ENCODE measurements at regions not wholly inside any gene's neighbourhood (a gene's known extent, or its start where the extent isn't known, plus 50 kb on each side); places are given as distances from the start of the nearest gene placed in this dataset.

DNA sequence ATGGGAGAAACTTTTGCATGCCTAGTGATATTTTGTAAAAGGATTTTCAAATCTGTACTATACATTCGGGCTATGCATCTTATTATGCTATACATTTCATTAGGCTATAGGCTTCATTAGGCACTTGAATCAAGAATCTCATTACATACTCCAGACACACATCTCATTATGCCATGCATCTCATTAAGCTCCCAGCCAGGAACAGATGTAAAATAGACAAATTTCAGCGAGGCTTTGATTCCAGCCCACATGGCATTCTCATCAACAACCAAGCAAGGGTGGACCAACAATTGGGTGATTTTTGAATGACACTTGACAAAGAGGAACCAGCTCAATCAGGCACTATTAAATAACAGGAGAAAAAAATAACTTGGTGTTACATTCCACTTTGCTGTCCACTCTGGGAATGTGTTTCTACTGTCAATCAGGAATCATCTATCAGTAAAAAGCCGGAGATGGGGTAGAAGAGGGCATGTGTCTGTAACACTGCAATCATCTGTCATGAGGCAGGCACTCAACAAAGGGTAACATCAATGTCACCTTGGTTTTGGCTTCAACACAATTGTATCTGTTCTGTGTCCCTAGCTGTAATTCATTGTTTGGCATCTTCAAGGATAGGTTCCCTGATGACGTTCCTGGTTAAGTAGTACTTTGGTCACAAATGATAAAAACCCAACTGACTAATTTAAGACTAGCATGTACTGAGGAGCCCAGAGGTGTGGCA, 498.6 kb downstream of the EPHA4 start:
- H3K36me3 ChIP-seq (ENCODE audit: control insufficient read depth, insufficient read depth, low read length), result no peaks in the 10 kb centered on the region
- H3K27ac ChIP-seq (ENCODE audit: low read depth, low read length, severe bottlenecking), result no peak overlapping the region
- H3K4me1 ChIP-seq (ENCODE audit: control insufficient read depth, insufficient read depth, low read length, poor library complexity, severe bottlenecking), result peaks cover 4% of the 10 kb centered on the region
- H3K4me3 ChIP-seq (ENCODE audit: extremely low read depth, insufficient read depth, low read length, poor library complexity, severe bottlenecking), result no peak overlapping the region
- peaks cover 13% of the 10 kb centered on the region for H3K9me3 ChIP-seq (ENCODE audit: control insufficient read depth, low read length)
- WGBS, 2 experiments (ENCODE audit: insufficient coverage in 2 of 2), result 88 to 96% methylated on average over 1 to 3 of the region's 4 CpGs

- Histone ChIP-seq H3K9me3 (ENCODE audit: control insufficient read depth, low read length) (peaks cover 13% of the 10 kb centered on the region), H3K4me3 (ENCODE audit: extremely low read depth, insufficient read depth, low read length, poor library complexity, severe bottlenecking) (no peak overlapping the region), H3K27ac (ENCODE audit: low read depth, low read length, severe bottlenecking) (no peak overlapping the region), H3K4me1 (ENCODE audit: control insufficient read depth, insufficient read depth, low read length, poor library complexity, severe bottlenecking) (peaks cover 4% of the 10 kb centered on the region), H3K36me3 (ENCODE audit: control insufficient read depth, insufficient read depth, low read length) (no peaks in the 10 kb centered on the region)
- WGBS, 2 experiments (ENCODE audit: insufficient coverage in 2 of 2), result 91 to 100% methylated on average over 1 of the region's 4 CpGs
Observed at GRCh38 chr2:221074238-221074637, 497.9 kb downstream of the EPHA4 start.

GRCh38 chr2:221075203-221075602, 496.9 kb downstream of the EPHA4 start:
- Histone ChIP-seq H3K27ac (ENCODE audit: low read depth, low read length, severe bottlenecking) (no peak overlapping the region), H3K4me3 (ENCODE audit: extremely low read depth, insufficient read depth, low read length, poor library complexity, severe bottlenecking) (no peak overlapping the region), H3K9me3 (ENCODE audit: control insufficient read depth, low read length) (peaks cover 13% of the 10 kb centered on the region), H3K4me1 (ENCODE audit: control insufficient read depth, insufficient read depth, low read length, poor library complexity, severe bottlenecking) (peaks cover 4% of the 10 kb centered on the region), H3K36me3 (ENCODE audit: control insufficient read depth, insufficient read depth, low read length) (no peaks in the 10 kb centered on the region)
- WGBS, 2 experiments (ENCODE audit: insufficient coverage in 2 of 2), result 75% methylated on average over 3 of the region's 3 CpGs; no CpG with 5 or more reads in 1 of the 2 experiments

- WGBS, 2 experiments (ENCODE audit: insufficient coverage in 2 of 2), result 87 to 92% methylated on average over 3 of the region's 3 CpGs
- H3K27ac ChIP-seq (ENCODE audit: low read depth, low read length, severe bottlenecking), result no peak overlapping the region
- H3K9me3 ChIP-seq (ENCODE audit: control insufficient read depth, low read length), result peaks cover under 1% of the 10 kb centered on the region
- no peak overlapping the region for H3K4me3 ChIP-seq (ENCODE audit: extremely low read depth, insufficient read depth, low read length, poor library complexity, severe bottlenecking)
- no peaks in the 10 kb centered on the region for H3K36me3 ChIP-seq (ENCODE audit: control insufficient read depth, insufficient read depth, low read length)
- H3K4me1 ChIP-seq (ENCODE audit: control insufficient read depth, insufficient read depth, low read length, poor library complexity, severe bottlenecking), result peaks cover 4% of the 10 kb centered on the region
Observed at GRCh38 chr2:221077251-221077650, 494.9 kb downstream of the EPHA4 start.

GRCh38 chr2:221077799-221078198, 494.3 kb downstream of the EPHA4 start:
- WGBS, 2 experiments (ENCODE audit: insufficient coverage in 2 of 2), result no CpG with 5 or more reads among the region's 3 CpGs
- Histone ChIP-seq H3K4me1 (ENCODE audit: control insufficient read depth, insufficient read depth, low read length, poor library complexity, severe bottlenecking) (peaks cover 4% of the 10 kb centered on the region), H3K36me3 (ENCODE audit: control insufficient read depth, insufficient read depth, low read length) (no peaks in the 10 kb centered on the region), H3K27ac (ENCODE audit: low read depth, low read length, severe bottlenecking) (no peak overlapping the region), H3K4me3 (ENCODE audit: extremely low read depth, insufficient read depth, low read length, poor library complexity, severe bottlenecking) (no peak overlapping the region), H3K9me3 (ENCODE audit: control insufficient read depth, low read length) (no peaks in the 10 kb centered on the region)

- Histone ChIP-seq H3K9me3 (ENCODE audit: control insufficient read depth, low read length) (no peaks in the 10 kb centered on the region), H3K4me1 (ENCODE audit: control insufficient read depth, insufficient read depth, low read length, poor library complexity, severe bottlenecking) (no peaks in the 10 kb centered on the region), H3K36me3 (ENCODE audit: control insufficient read depth, insufficient read depth, low read length) (no peaks in the 10 kb centered on the region), H3K27ac (ENCODE audit: low read depth, low read length, severe bottlenecking) (no peak overlapping the region), H3K4me3 (ENCODE audit: extremely low read depth, insufficient read depth, low read length, poor library complexity, severe bottlenecking) (no peak overlapping the region)
- no CpG with 5 or more reads among the region's 1 CpG for WGBS, 2 experiments (ENCODE audit: insufficient coverage in 2 of 2)
Observed at GRCh38 chr2:221085341-221085900, 486.7 kb downstream of the EPHA4 start.

- Histone ChIP-seq H3K9me3 (ENCODE audit: control insufficient read depth, low read length) (no peaks in the 10 kb centered on the region), H3K27ac (ENCODE audit: low read depth, low read length, severe bottlenecking) (no peak overlapping the region), H3K36me3 (ENCODE audit: control insufficient read depth, insufficient read depth, low read length) (no peaks in the 10 kb centered on the region), H3K4me1 (ENCODE audit: control insufficient read depth, insufficient read depth, low read length, poor library complexity, severe bottlenecking) (no peaks in the 10 kb centered on the region), H3K4me3 (ENCODE audit: extremely low read depth, insufficient read depth, low read length, poor library complexity, severe bottlenecking) (no peak overlapping the region)
- WGBS, 2 experiments (ENCODE audit: insufficient coverage in 2 of 2), result 80 to 100% methylated on average over 1 of the region's 1 CpG
Observed at GRCh38 chr2:221085936-221086335, 486.2 kb downstream of the EPHA4 start.

DNA sequence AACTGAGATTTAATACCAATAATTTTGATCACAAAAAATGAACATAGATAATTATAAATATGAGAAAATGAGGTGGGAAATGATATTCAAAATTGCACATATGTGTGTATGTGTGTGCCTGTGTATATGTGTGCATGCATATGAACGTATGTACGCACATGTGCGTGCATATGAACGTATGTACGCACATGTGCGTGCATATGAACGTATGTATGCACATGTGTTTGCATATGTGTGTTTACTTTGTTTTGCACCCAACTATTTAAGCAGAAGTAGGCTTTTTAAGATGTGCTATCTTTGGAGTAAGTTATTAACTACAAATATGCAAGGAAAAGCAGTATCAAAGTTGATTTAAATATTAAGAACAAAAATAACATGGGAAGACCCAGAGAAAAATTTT, 484.3 kb downstream of the EPHA4 start:
- Histone ChIP-seq H3K9me3 (ENCODE audit: control insufficient read depth, low read length) (no peaks in the 10 kb centered on the region), H3K27ac (ENCODE audit: low read depth, low read length, severe bottlenecking) (no peak overlapping the region), H3K4me3 (ENCODE audit: extremely low read depth, insufficient read depth, low read length, poor library complexity, severe bottlenecking) (no peak overlapping the region), H3K36me3 (ENCODE audit: control insufficient read depth, insufficient read depth, low read length) (no peaks in the 10 kb centered on the region), H3K4me1 (ENCODE audit: control insufficient read depth, insufficient read depth, low read length, poor library complexity, severe bottlenecking) (no peaks in the 10 kb centered on the region)
- 92 to 94% methylated on average over 7 of the region's 7 CpGs for WGBS, 2 experiments (ENCODE audit: insufficient coverage in 2 of 2)

DNA sequence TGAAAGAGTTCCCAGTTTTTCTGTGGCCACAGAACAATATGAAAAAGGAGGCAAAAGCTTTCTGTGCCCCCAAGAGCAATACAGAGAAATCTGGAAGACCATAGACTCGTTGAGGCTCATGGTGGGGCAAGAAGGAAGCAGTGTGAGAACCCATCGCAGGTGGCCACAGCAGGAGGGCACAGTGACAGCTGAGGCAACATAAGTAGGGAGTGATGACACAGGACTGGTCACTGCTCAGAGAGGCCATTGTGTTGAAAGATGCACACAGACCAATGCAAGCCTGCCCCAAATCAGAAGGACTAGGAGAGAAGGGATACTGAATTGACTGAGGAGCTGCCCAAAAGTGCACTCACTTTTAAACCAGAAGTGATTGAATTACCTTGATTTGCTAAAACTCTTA, 483.6 kb downstream of the EPHA4 start:
- no peak overlapping the region for H3K27ac ChIP-seq (ENCODE audit: low read depth, low read length, severe bottlenecking)
- 59 to 64% methylated on average over 1 to 2 of the region's 2 CpGs for WGBS, 2 experiments (ENCODE audit: insufficient coverage in 2 of 2)
- H3K4me1 ChIP-seq (ENCODE audit: control insufficient read depth, insufficient read depth, low read length, poor library complexity, severe bottlenecking), result no peaks in the 10 kb centered on the region
- no peak overlapping the region for H3K4me3 ChIP-seq (ENCODE audit: extremely low read depth, insufficient read depth, low read length, poor library complexity, severe bottlenecking)
- no peaks in the 10 kb centered on the region for H3K36me3 ChIP-seq (ENCODE audit: control insufficient read depth, insufficient read depth, low read length)
- H3K9me3 ChIP-seq (ENCODE audit: control insufficient read depth, low read length), result no peaks in the 10 kb centered on the region

DNA sequence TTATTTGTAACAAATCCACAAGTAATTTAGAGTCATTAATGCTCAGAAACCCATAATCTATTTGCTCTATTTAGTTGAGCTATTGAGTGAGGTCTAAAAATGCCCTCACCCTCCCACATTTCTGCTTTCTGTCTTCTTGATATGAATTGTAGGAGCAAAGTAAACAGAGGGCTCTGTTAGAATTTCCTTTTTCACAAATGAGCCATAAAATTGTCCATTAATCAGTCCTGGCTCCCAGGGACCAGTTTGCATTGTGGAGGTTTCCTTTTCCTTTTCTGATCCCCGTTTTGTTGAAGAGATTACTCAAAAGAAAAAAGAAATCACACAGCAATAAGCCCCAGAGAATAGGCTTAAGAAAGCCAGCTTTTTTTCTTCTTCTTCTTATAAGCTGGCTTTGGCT, 476.7 kb downstream of the EPHA4 start:
- no CpG with 5 or more reads among the region's 1 CpG for WGBS, 2 experiments (ENCODE audit: insufficient coverage in 2 of 2)
- H3K4me3 ChIP-seq (ENCODE audit: extremely low read depth, insufficient read depth, low read length, poor library complexity, severe bottlenecking), result no peak overlapping the region
- no peak overlapping the region for H3K27ac ChIP-seq (ENCODE audit: low read depth, low read length, severe bottlenecking)
- no peaks in the 10 kb centered on the region for H3K9me3 ChIP-seq (ENCODE audit: control insufficient read depth, low read length)
- no peaks in the 10 kb centered on the region for H3K36me3 ChIP-seq (ENCODE audit: control insufficient read depth, insufficient read depth, low read length)
- peaks cover 7% of the 10 kb centered on the region for H3K4me1 ChIP-seq (ENCODE audit: control insufficient read depth, insufficient read depth, low read length, poor library complexity, severe bottlenecking)

All from mesodermal cell (in vitro differentiated cells).